Hematopoietic multipotent progenitor cell treated with erythropoietin and hydrocortisone succinate and interleukin-3 and kit ligand, for 4 days (in vitro differentiated cells): ENCODE measurements at regions not wholly inside any gene's neighbourhood (a gene's known extent, or its start where the extent isn't known, plus 50 kb on each side); places are given as distances from the start of the nearest gene placed in this dataset.
"Not testable (repeated sequence)": the region's sequence is repeated elsewhere in the genome, so short reads cannot be mapped to it uniquely, and the experiment has no call there.

Experiments used
- DNase-seq: peaks from one replicate; pipeline ENCODE4 v3.0.0-alpha.2; 2015

- DNase-seq, result no peak
These were observed 1053.6 kb upstream of the SLC39A10 start for GRCh38 chr2:194603429-194603828.

DNA sequence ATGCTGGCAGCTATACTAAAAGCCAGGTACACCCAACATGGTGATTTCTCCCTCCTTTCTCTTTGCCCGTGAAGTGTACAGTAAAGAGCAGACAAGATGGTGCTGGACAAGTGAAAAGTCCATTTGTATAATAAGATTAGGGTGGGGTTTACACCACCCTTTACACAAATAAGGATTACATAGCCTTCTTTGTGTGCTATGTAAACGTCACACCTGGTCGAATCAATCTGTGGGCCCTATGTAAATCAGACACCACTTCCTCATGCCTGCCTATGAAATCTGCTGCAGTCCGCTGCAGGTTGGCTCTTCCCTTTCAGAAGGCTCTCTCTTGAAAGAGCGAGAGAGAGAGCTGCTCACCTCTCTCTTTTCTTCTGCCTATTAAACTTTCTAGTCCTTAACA is 1054.3 kb upstream of the SLC39A10 start:
- no peak for DNase-seq

- DNase-seq, result no peak
These were observed 1065.8 kb upstream of the SLC39A10 start for GRCh38 chr2:194591192-194591591.

GRCh38 chr2:194587739-194588270 is 1069.2 kb upstream of the SLC39A10 start:
- no peak for DNase-seq

GRCh38 chr2:194567661-194568017 is 1089.4 kb upstream of the SLC39A10 start:
- no peak for DNase-seq

DNA sequence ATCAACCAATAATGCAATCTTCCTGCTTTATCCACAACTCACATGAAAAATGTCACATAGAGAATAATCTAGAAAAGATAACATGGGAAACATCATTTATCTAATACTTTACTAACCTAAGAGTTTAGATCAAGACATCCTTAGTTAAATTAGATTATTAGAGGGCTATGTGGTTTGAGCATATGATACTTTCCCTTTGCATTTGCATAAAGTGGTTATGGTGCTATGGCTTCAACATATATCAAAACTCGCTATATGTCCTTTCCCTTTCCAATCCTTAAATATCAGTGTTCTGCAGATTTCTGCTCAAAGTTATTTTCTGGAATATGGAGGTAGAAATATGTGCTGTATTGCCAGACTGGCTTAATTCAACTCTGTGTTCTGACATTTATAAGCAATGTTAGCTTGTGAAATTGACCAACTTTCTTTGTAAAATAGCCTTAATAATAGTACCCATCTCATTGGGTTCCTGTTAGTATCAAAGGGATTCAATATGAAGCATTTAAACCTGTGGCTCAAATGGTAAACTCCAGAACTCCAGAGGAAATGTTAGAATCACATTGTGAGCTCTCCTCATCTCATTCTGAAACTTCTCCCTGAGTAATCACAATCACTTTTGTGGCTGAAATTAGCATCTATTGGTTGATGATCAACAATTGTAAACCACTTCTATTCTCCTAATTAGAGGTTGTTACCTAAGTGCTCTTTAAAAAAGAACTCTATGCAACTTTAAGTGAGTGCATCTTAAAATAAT is 1089.9 kb upstream of the SLC39A10 start:
- DNase-seq, result no peak

- no peak for DNase-seq
These were observed 1092.6 kb upstream of the SLC39A10 start for GRCh38 chr2:194564422-194564821.

DNA sequence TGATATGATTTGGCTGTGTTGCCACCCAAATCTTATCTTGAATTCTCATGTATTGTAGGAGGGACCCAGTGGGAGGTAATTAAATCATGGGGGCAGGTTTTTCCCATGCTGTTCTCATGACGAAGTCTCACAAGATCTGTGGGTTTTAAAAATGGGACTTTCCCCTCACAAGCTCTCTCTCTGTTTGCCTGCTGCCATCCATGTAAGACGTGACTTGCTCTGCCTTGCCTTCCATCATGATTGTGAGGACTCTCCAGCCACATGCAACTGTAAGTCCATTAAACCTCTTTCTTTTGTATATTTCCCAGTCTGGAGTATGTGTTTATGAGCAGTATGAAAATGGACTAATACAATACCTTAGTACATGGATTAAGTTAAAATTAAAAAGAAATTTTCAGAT is 1094.7 kb upstream of the SLC39A10 start:
- no peak for DNase-seq

- no peak for DNase-seq
These were observed 1097.1 kb upstream of the SLC39A10 start for GRCh38 chr2:194559964-194560363.

DNA sequence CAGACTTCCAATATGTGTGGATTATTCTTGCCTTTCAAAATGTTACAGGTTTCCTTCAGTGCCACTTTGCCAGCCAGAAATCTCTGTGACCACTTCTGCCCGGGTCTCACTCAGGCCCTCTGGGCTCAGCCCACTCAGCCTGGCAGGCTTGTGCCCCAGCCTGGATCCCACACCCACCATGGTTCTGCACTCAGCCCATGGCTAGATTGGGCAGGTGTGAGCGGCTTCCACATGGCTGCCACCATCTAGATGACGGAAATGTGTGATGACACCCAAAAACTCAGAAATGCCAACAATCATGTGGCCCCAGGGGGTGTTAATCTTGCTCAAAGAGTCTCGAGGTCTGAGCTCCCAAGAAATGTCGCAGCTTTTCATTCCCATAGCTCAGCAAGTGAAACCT is 1097.5 kb upstream of the SLC39A10 start:
- DNase-seq, result no peak

- DNase-seq, result no peak
These were observed 1099.0 kb upstream of the SLC39A10 start for GRCh38 chr2:194557993-194558392.

- no peak for DNase-seq
These were observed 1100.4 kb upstream of the SLC39A10 start for GRCh38 chr2:194556629-194557028.

GRCh38 chr2:194553980-194554379 is 1103.0 kb upstream of the SLC39A10 start:
- DNase-seq, result no peak

DNA sequence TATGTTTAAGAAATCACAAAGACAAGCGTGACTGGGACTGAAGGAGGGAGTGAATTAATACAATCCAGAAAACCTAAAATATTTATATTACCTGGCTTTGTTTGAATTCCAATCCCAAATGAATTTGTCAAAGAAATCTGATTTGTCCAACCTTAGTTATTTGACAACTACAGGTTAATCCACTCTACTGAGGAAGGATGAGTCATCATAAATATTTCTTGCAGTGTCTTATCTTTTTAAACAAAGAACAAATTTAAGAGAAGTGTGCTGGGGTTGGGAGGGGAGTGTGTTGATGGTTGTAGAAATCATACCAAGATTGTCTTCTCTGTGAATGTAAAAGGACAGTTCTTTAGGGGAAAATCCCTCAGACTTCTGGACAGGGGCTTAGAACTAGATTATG is 1106.3 kb upstream of the SLC39A10 start:
- DNase-seq, result peak; percentile 29

- DNase-seq, result no peak
These were observed 1107.6 kb upstream of the SLC39A10 start for GRCh38 chr2:194549387-194549786.

DNA sequence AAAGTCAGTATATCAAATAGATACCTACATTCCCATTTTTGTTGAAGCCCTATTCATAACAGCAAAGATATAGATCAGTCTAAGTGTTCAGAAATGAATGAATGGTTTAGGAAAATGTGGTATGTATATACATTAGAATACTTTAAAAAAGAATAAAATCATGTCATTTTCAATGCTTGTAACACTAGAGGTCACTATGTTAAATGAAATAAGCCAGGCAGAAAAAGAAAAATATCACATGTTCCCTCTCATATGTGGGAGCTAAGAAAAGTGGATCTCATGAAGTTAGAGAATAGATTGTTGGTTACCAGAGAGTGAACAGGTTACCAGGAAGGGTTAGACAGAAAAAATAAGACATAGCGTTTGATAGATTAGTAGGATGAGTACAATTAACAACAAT is 1111.0 kb upstream of the SLC39A10 start:
- peak; percentile 39 for DNase-seq

DNA sequence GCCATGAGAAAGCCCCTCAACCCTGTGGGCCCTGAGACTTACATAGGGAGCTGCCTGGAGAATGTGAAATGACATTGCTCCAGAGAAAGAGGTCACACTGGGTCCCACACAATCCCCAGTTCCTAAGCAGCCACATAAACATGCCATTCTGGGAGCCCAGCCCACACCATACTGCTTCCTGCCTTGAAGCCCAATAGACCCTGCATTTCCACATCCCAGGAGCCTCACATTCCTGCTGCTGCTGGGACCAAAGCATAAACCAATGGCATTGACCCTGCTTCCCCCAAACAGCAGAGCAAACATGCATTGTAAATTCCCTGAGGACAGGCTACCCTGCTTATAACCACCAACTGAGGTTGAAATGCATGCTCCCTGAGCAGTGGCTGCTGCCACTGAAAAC is 1117.6 kb upstream of the SLC39A10 start:
- DNase-seq, result no peak

- no peak for DNase-seq
These were observed 1130.9 kb upstream of the SLC39A10 start for GRCh38 chr2:194526121-194526520.

DNA sequence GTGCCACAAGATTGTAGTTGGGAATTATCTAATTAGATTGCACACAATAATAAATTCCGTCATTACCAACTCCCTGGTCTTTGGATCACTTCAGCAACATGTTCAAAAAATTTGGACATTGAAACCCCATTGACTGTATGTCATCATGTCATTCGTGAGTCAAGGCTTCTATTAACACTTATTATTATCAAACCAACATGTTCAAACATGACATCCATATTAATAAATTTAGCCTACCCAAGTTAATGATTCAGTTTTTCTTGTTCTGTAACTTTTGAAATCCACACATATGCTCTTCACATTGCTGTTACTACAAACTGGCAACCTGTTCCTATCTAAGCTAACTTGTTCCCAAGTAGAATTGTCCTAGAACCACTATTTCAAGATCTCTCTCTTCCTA is 1142.7 kb upstream of the SLC39A10 start:
- no peak for DNase-seq

GRCh38 chr2:194511070-194511469 is 1146.0 kb upstream of the SLC39A10 start:
- DNase-seq, result not testable (repeated sequence)

GRCh38 chr2:194504876-194505275 is 1152.2 kb upstream of the SLC39A10 start:
- DNase-seq, result not testable (repeated sequence)

DNA sequence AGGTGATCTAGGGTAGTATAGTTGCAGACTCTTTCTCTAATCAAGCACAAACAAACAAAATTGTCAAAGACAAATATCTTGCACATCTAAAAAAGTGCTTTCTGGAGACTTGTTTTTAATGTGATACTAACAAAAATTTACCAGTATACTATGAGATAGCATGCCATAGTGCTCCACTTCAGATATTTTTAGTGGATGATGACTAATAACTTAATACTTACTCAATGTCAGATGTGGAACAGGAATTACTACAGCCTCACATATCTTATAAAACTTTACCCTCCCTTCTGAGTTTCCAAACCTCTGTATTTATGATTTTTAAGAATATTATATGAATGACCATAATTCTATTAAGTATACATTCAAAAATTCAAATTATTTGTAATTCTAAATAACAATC is 1162.0 kb upstream of the SLC39A10 start:
- no peak for DNase-seq

GRCh38 chr2:194494401-194494800 is 1162.6 kb upstream of the SLC39A10 start:
- DNase-seq, result no peak

- DNase-seq, result no peak
These were observed 1165.5 kb upstream of the SLC39A10 start for GRCh38 chr2:194491409-194492115.
